Stimulated activated effector memory CD8-positive, alpha-beta T cell treated with anti-CD3 and anti-CD28 coated beads, Interleukin-12 subunit alpha, Interleukin-12 subunit beta, amount 100 ng/mL, for 72 hours (primary cell): ENCODE measurements at regions not wholly inside any gene's neighbourhood (a gene's known extent, or its start where the extent isn't known, plus 50 kb on each side); places are given as distances from the start of the nearest gene placed in this dataset.

Source experiments
- ATAC-seq: fragments of 150-1000 bp; cut with Tn5 transposase; 2 replicates; pipeline ENCODE4 v1.10.0; 2021
- DNase-seq, 2 donors: peaks; one replicate each; pipeline ENCODE4 v3.0.0; 2021 to 2022; ENCODE audit warnings: low spot score in 2 of 2
- H3K27ac Mint-ChIP-seq: one replicate; pipeline ENCODE4 v1.8.0; 2022; ENCODE audit warnings: mild to moderate bottlenecking, mixed read lengths
- H3K36me3 Mint-ChIP-seq: one replicate; pipeline ENCODE4 v1.8.0; 2022; ENCODE audit warnings: mild to moderate bottlenecking, mixed read lengths
- H3K4me1 Mint-ChIP-seq: one replicate; pipeline ENCODE4 v1.8.0; 2022; ENCODE audit warnings: mixed read lengths
- H3K4me3 Mint-ChIP-seq: one replicate; pipeline ENCODE4 v1.8.0; 2022; ENCODE audit warnings: mild to moderate bottlenecking, mixed read lengths
- H3K9me3 Mint-ChIP-seq: one replicate; pipeline ENCODE4 v1.8.0; 2022; ENCODE audit warnings: mixed read lengths

DNA sequence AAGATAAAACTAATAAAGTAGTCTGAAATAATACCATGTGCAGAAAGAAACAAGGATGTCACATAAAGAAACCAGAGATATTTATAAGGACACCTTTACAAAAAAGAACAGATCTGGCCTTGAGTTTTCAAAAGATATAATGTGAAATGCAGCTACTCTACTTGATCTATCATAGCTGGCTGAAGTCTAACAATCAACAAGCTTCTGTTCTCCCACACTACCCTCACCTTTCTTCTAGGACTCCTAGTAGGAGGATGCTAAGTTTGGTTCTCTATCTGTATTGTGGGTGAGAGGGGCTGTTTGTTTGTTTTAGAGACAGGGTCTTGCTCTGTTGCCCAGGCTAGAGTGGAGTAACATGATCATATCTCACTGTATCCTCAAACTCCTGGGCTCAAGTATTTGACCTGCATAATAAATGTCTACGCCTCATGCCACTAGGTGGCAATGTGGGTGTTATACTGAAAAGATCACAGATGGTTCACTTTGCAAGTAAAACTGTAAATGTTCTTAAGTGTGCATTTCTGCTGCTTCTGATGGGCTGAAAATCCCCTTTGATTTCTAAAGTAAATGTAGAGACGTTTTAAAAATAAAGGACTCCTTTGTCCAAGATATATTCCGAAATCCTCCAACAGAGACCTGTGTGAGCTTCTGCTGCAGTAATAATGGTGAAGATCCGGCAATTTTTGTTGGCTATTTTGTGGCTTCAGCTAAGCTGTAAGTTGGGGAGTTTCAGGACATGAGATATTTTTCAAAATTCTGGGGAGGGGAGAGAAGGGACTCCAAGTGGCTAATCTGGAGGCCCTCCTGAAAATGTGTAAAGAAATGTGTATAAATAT lies 269.3 kb downstream of the DAD1 start:
- Mint-ChIP-seq H3K36me3 (no peaks in the 10 kb centered on the region), H3K4me1 (no peaks in the 10 kb centered on the region), H3K9me3 (no peaks in the 10 kb centered on the region), H3K27ac (no peak overlapping the region), H3K4me3 (no peak overlapping the region)
- no peak for ATAC-seq
- no peak for DNase-seq

DNA sequence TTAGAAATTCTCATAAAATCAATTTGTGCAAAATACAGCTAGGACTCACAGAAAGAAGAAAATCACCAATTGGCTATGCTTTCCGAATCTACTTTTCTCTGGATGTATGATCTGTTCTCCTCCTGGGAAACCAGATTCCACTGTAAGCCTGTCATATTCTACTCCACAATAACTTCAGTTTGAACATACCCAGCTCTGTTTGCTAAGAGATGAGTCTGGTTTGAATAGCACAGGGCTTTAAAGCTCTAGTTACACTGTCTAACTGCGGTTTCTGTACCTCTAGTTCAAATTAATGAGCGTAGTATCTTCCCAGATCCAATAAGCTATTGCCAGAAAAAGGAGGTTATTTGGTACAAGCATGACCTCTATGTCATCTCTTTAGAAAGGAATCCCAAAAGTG lies 270.1 kb downstream of the DAD1 start:
- Mint-ChIP-seq H3K4me3 (no peak overlapping the region), H3K27ac (no peak overlapping the region), H3K4me1 (no peaks in the 10 kb centered on the region), H3K9me3 (no peaks in the 10 kb centered on the region), H3K36me3 (no peaks in the 10 kb centered on the region)
- ATAC-seq (no peak), DNase-seq (no peak)

DNA sequence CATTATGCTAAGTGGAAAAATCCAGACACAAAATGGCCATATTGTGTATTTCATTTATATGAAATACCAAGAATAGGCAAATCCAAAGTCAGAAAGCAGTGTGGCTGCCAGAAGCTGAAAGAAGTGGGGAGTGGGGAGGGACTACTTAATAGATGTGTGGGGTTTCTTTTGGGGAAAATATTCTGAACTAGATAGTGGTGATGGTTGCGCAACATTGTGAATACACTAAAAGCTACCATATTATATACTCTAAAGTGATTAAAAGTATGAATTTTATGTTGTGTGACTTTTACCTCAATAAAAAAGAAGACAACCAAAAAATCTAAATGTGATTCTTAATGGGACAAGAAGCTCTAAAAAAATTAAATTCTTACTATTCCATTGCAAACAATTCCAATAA lies 272.6 kb downstream of the DAD1 start:
- Mint-ChIP-seq H3K36me3 (no peaks in the 10 kb centered on the region), H3K27ac (no peak overlapping the region), H3K4me1 (no peaks in the 10 kb centered on the region), H3K9me3 (no peaks in the 10 kb centered on the region), H3K4me3 (no peak overlapping the region)
- ATAC-seq (no peak), DNase-seq (no peak)

DNA sequence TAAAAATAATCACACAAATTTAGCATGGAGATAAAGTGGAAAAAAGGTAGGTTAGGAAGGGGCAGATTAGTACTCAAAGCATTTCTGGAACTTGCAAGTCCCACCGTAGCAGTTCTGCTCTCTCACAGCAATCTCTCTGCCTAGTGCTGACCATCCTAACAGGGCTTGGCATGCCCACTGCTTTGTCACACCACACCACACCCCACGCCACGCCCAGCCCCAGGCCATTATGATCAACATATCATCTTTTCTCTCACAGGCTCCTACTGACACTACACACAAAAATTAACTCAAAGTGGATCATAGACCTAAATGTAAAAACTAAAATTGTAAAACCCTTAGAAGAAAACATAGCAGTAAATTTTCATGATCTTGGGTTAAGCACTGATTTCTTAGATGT lies 273.7 kb downstream of the DAD1 start:
- no peaks in the 10 kb centered on the region for H3K9me3 Mint-ChIP-seq
- DNase-seq (no peak), ATAC-seq (no peak)
- H3K4me3 Mint-ChIP-seq: no peak overlapping the region
- no peak overlapping the region for H3K27ac Mint-ChIP-seq
- H3K36me3 Mint-ChIP-seq: no peaks in the 10 kb centered on the region
- no peaks in the 10 kb centered on the region for H3K4me1 Mint-ChIP-seq

DNA sequence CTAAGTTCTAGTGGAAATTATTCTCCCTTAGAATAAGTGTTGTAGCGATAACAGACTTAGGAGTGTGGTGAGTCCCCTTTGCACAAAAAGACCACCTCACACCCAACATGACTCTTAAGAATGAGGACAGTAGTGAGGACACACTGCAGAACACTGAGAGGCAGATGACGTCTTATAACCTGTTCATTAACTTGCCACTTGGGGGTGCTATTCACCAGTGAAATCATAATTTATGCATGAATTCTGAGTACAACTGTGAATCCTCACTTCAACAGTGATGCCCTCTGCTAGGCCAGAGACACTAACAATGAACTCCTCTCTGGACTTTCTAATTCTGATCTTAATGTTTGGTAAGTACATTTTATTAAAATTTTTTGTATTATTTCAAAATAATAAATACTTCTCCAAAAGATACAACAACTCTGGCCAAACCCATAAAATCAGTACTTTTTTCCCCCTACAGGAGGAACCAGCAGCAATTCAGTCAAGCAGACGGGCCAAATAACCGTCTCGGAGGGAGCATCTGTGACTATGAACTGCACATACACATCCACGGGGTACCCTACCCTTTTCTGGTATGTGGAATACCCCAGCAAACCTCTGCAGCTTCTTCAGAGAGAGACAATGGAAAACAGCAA lies 274.7 kb downstream of the DAD1 start:
- H3K4me1 Mint-ChIP-seq: no peaks in the 10 kb centered on the region
- no peak overlapping the region for H3K4me3 Mint-ChIP-seq
- H3K27ac Mint-ChIP-seq: no peak overlapping the region
- H3K36me3 Mint-ChIP-seq: no peaks in the 10 kb centered on the region
- DNase-seq (no peak), ATAC-seq (no peak)
- no peaks in the 10 kb centered on the region for H3K9me3 Mint-ChIP-seq

DNA sequence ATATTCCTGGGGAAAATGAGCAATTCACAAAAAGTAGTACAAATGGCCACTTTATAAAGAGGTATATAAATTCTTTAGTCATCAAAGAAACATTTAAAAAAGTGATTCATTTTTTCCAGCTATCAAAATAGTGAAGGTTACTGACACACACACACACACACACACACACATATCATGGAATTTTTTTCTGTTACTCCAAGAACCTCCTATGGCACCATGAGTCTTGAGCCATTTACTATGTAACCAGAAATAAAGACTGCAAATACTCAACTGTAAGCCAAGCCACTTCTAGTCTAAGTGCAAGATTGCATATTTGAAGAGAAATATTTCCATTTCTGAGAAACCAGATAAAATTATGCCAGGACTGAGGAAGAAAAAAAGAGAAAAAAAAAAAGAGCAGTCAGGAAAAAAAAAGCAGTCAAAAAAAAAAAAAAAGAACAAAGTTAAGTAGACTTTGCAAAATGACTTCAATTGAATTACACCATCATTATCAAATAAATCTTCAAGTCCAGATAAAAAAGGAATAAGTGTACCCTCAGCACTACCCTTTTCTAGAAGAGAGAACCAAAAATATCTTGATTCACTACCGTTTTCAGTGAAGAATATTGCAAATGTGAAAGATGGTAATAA lies 275.7 kb downstream of the DAD1 start:
- ATAC-seq (no peak), DNase-seq (no peak)
- no peaks in the 10 kb centered on the region for H3K9me3 Mint-ChIP-seq
- no peaks in the 10 kb centered on the region for H3K36me3 Mint-ChIP-seq
- no peak overlapping the region for H3K27ac Mint-ChIP-seq
- H3K4me3 Mint-ChIP-seq: no peak overlapping the region
- H3K4me1 Mint-ChIP-seq: no peaks in the 10 kb centered on the region

DNA sequence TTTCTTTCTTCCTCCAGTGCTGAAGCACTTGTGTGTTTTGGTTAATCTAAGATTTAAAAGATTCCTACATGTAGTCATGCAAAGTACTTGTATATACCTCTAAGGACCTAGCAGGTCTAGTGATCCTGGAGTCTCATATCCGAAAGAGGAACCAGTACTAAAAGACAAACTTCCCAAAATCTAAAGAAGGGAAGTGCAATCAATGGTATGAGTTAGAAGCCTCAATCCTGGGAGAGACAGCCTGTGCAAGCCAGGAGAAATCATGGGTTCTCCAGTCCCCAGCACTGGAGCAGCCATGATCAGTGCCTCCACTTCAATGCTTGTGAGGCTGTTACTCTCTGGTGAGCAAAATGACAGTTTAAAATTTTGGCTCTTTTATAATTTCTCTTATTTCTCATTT lies 277.4 kb downstream of the DAD1 start:
- no peak for ATAC-seq
- Mint-ChIP-seq H3K27ac (no peak overlapping the region), H3K36me3 (no peaks in the 10 kb centered on the region)

DNA sequence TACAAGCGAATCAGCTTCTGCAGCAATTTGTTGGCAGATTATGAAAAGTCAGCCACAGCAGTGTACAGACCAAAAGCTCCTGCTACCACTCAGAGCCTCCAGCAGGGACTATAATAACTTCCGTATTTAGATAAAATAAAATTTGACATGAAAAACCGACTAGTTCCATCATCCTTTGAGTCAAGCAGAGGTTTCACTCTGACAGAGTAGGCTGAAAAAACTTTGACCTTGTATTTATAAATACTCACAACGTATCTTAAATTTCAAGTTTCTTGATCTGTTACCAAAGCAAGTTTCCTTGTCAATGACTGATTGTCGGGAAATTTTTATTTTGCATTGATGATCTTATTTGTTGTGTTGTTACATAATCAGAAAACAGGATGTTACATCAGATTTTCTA lies 283.4 kb downstream of the DAD1 start:
- Mint-ChIP-seq H3K9me3 (no peaks in the 10 kb centered on the region), H3K27ac (no peak overlapping the region), H3K4me3 (no peak overlapping the region), H3K36me3 (no peaks in the 10 kb centered on the region), H3K4me1 (no peaks in the 10 kb centered on the region)
- ATAC-seq (no peak), DNase-seq (no peak)

More for the DNA sequence above, 277.4 kb downstream of the DAD1 start:
- Mint-ChIP-seq H3K4me3 (no peak overlapping the region), H3K4me1 (no peaks in the 10 kb centered on the region), H3K9me3 (no peaks in the 10 kb centered on the region)
- DNase-seq: no peak

DNA sequence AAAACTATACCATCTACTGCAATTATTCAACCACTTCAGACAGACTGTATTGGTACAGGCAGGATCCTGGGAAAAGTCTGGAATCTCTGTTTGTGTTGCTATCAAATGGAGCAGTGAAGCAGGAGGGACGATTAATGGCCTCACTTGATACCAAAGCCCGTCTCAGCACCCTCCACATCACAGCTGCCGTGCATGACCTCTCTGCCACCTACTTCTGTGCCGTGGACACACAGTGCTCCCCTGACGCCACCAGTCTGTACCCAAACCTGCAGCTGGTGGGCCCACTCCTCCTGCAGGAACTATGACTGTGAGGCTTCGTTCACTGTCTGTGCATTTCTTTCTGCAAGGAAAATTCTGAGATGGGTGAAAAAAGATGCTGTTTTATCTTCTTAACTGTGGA lies 284.7 kb downstream of the DAD1 start:
- no peaks in the 10 kb centered on the region for H3K4me1 Mint-ChIP-seq
- H3K9me3 Mint-ChIP-seq: no peaks in the 10 kb centered on the region
- H3K4me3 Mint-ChIP-seq: no peak overlapping the region
- no peak overlapping the region for H3K27ac Mint-ChIP-seq
- ATAC-seq: no peak
- no peak for DNase-seq
- H3K36me3 Mint-ChIP-seq: no peaks in the 10 kb centered on the region

DNA sequence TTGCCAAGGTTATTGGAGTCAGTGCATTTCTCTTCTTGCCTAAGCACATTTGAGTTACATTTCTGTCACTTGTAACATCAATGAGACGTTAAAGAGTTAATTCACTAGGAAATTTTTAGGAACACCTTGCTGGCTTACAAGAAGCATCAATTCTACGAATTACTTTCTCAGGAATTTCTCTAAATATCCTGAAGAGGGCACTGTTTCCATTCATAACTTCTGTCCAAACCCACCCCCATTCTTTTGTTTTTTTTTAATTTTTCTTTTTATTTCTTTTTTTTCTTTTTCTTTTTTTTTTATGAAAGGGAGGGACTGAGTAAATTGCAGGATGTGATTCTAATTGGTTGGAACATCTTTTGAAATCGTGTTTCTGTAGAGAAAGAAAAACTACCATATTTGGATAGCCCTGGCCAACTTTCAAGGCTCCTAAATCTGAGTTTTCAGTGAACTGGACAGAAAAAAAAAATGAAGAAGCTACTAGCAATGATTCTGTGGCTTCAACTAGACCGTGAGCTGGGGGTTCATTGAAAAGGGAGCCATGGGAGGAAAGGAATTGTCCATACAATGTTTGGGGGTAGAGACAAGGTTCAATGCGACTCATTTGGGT lies 285.3 kb downstream of the DAD1 start:
- Mint-ChIP-seq H3K4me3 (no peak overlapping the region), H3K36me3 (no peaks in the 10 kb centered on the region), H3K9me3 (no peaks in the 10 kb centered on the region), H3K4me1 (no peaks in the 10 kb centered on the region), H3K27ac (no peak overlapping the region)
- DNase-seq (no peak), ATAC-seq (no peak)

DNA sequence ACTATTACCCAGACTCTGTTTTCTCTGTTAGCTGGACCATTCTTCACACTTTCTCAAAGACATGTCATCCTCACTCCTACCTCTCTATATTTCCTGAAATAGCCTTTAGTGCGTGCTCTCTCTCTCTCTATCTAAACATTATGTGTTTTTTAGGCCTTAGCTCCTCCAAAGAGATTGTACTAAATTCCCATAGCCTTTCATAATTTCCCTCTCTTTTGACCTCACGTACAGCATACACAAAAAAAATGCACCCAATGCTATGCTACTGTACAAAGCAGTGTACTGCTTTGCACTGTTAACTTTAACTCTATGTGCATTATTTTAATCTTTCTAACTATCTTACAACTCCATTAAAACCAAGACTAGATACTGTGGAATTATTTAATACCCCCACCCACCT lies 288.4 kb downstream of the DAD1 start:
- H3K4me1 Mint-ChIP-seq: no peaks in the 10 kb centered on the region
- no peaks in the 10 kb centered on the region for H3K36me3 Mint-ChIP-seq
- H3K4me3 Mint-ChIP-seq: no peak overlapping the region
- no peak overlapping the region for H3K27ac Mint-ChIP-seq
- no peak for ATAC-seq
- H3K9me3 Mint-ChIP-seq: no peaks in the 10 kb centered on the region
- no peak for DNase-seq

DNA sequence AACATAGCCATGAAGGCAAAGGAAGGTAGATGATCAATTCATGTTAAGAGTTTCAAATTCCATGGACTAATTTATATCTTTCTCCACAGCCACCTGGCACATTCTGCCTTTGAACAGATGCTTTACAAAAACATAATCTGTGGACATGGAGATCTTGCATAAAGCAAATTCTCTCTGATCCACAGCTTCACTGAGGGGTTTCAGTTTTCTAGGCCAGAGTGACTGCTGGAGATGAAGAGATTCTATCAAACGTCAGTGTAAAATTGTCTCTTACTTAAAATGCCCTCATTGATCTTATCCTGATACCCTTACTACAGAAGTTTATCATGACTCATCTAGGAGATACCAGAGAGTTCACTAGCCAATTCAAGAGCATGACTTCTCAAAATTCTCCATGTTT lies 291.6 kb downstream of the DAD1 start:
- no peak overlapping the region for H3K4me3 Mint-ChIP-seq
- DNase-seq: no peak
- H3K36me3 Mint-ChIP-seq: no peaks in the 10 kb centered on the region
- no peaks in the 10 kb centered on the region for H3K9me3 Mint-ChIP-seq
- H3K4me1 Mint-ChIP-seq: no peaks in the 10 kb centered on the region
- H3K27ac Mint-ChIP-seq: no peak overlapping the region
- no peak for ATAC-seq

DNA sequence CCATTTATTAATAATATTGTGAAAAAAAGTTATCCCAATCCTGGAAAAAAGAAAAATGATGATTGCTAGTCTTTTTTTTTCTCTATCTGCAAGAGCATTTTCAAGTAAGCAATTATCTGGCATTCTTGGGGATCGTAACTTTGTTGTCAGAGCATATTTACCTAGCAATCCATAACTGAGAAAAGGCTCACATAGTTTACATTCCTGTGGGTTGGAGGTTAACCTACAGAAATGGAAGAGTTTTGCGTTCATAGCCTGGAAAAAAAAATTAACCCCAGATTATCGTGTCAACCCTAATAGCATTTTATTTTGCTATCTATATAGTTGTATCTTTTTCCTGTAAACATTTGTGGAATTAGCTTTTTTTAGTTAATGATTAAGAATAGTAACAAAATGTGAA lies 292.3 kb downstream of the DAD1 start:
- DNase-seq (no peak), ATAC-seq (no peak)
- no peaks in the 10 kb centered on the region for H3K9me3 Mint-ChIP-seq
- H3K27ac Mint-ChIP-seq: no peak overlapping the region
- H3K36me3 Mint-ChIP-seq: no peaks in the 10 kb centered on the region
- no peak overlapping the region for H3K4me3 Mint-ChIP-seq
- H3K4me1 Mint-ChIP-seq: no peaks in the 10 kb centered on the region

DNA sequence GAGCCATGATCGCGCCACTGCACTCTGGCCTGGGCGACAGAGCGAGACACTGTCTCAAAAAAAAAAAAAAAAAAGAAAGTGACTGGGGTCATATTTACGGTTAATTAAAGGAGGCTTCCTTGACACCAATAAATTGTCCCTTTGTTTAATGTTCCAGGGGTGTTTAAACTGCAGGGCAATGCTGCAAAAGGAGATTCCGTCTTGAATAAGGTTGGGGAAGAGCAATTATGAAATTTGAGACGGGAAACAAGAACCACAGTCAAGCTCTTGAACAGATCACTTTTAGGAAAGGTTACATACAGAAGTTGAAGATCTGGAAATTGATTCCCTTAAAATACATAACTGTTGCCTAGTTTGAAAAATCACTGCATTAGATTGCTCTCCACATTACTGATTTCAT lies 292.9 kb downstream of the DAD1 start:
- ATAC-seq (no peak), DNase-seq (no peak)
- H3K9me3 Mint-ChIP-seq: no peaks in the 10 kb centered on the region
- H3K27ac Mint-ChIP-seq: no peak overlapping the region
- no peaks in the 10 kb centered on the region for H3K36me3 Mint-ChIP-seq
- no peaks in the 10 kb centered on the region for H3K4me1 Mint-ChIP-seq
- H3K4me3 Mint-ChIP-seq: no peak overlapping the region

DNA sequence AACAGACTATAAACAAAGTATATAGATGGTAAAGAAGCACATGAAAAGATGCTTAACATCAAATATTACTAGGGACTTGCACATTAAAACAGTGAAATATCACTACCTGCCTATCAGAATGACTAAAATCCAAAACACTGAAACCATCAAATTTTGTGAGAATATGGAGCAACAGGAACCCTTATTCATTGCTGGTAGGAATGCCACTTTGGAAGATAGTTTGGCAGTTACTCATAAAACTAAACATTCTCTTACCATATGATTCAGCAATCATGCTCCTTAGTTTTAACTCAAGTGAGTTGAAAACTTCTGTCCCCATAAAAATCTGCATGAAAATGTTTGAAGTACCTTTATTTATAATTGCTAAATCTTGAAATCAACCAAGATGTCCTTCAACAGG lies 297.6 kb downstream of the DAD1 start:
- Mint-ChIP-seq H3K9me3 (no peaks in the 10 kb centered on the region), H3K36me3 (no peaks in the 10 kb centered on the region), H3K4me1 (no peaks in the 10 kb centered on the region), H3K27ac (no peak overlapping the region), H3K4me3 (no peak overlapping the region)
- DNase-seq (no peak), ATAC-seq (no peak)

DNA sequence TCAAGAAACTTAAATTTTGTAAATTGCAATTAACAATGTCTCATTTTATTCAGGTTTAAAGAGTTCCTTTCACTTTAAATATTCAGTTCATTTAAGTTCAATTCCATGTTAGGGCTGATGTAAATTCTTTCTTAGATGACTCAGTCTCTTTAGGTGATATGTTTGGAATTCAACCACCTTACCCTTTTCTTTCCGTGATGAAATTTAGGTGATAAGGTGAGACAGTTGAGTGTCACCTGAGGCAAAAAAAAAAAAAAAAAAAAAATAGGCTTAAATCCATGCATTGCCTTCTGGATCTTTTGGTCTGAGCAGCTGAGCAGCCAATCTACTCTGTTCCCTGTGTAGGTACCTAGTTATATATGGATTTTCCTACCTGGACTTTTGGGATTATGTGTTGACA lies 299.5 kb downstream of the DAD1 start:
- H3K27ac Mint-ChIP-seq: no peak overlapping the region
- no peaks in the 10 kb centered on the region for H3K9me3 Mint-ChIP-seq
- no peak overlapping the region for H3K4me3 Mint-ChIP-seq
- H3K4me1 Mint-ChIP-seq: no peaks in the 10 kb centered on the region
- H3K36me3 Mint-ChIP-seq: no peaks in the 10 kb centered on the region
- DNase-seq: no peak
- ATAC-seq: no peak
